Subcutaneous abdominal adipose tissue (tissue), 5 donors: ENCODE measurements at regions not wholly inside any gene's neighbourhood (a gene's known extent, or its start where the extent isn't known, plus 50 kb on each side); places are given as distances from the start of the nearest gene placed in this dataset.
A peak's percentile ranks its signal among the peaks of the same experiment; 100 is the strongest.

Experiments
- H3K27ac ChIP-seq: one replicate; pipeline ENCODE4 v1.7.0; 2013; ENCODE audit warnings: low read depth, mild to moderate bottlenecking, inconsistent platforms, low read length, moderate library complexity
- H3K27me3 ChIP-seq, 5 donors: one replicate each; pipeline ENCODE4 v1.7.0; 2013; ENCODE audit warnings: low read length in 5 of 5, inconsistent platforms in 1 of 5; ENCODE audit not compliant: control insufficient read depth in 5 of 5, insufficient read depth in 4 of 5
- H3K36me3 ChIP-seq, 5 donors: one replicate each; pipeline ENCODE4 v1.7.0; 2013; ENCODE audit warnings: low read length in 5 of 5; ENCODE audit not compliant: control insufficient read depth in 5 of 5, insufficient read depth in 5 of 5
- H3K4me1 ChIP-seq, 5 donors: one replicate each; pipeline ENCODE4 v1.7.0; 2013; ENCODE audit warnings: low read length in 5 of 5, mild to moderate bottlenecking in 3 of 5, moderate library complexity in 1 of 5; ENCODE audit not compliant: control insufficient read depth in 5 of 5, insufficient read depth in 5 of 5
- H3K4me3 ChIP-seq, 5 donors: one replicate each; pipeline ENCODE4 v1.7.0; 2013; ENCODE audit warnings: low read length in 5 of 5, low read depth in 1 of 5
- H3K9ac ChIP-seq, 5 donors: one replicate each; pipeline ENCODE4 v1.7.0; 2013; ENCODE audit warnings: low read length in 5 of 5, mild to moderate bottlenecking in 4 of 5, moderate library complexity in 3 of 5
- H3K9me3 ChIP-seq, 5 donors: one replicate each; pipeline ENCODE4 v1.7.0; 2013; ENCODE audit warnings: low read length in 5 of 5; ENCODE audit not compliant: control insufficient read depth in 5 of 5
- donor health status: healthy.
- donor health status: healthy.
- donor health status: healthy.
- donor health status: healthy.
- donor health status: healthy.

DNA sequence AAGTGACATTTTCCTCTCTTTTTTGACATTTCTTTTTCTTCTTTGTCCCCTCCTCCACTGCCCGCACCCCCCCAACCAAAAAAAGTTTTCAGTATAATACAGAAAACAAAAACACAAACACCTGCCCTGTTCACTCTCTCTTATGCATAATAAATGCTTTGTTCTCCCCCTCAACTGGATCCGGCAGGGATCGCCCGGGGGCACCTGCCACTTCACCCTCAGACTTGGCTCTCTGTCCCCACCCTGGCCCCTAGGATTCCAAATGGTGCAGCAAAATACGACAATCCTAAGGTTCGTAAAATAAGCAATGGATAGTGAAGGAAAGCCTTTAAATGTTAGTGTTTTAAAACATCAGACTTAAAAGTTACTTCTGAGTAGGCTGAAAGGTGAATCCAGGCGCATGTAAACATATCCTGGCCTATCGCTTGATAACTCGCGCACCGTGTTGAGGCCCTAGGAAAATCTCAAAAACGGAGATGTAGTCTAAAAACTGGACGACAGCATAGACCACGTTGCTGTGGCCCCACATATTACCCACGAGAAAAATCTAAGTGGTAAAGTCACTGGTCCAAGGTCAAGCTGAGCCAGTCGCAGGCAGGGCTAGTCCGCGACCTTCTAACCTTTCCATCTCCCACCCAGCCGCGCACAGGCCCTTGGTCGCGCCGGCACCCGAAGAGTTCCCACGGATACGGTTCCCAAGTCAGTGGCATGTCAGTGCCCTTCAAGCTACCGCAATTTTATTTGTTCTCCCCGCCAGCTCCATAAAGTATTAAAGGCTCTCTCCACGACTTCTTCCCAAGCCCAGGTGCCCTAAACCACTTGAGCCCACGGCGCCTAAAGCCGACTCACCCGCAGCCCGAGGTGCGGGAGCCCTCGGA is 130.8 kb downstream of the OGFRL1 start:
- H3K27ac ChIP-seq: peak overlapping the region; percentile 98
- H3K9me3 ChIP-seq: no peaks in the 10 kb centered on the region
- peaks cover 2 to 38% (median 28%) of the 10 kb centered on the region in 5 donors for H3K4me1 ChIP-seq
- H3K36me3 ChIP-seq: peaks cover 19 to 23% (median 23%) of the 10 kb centered on the region in 5 donors
- peak overlapping the region; percentile 91 to 97 (median 94) for H3K9ac ChIP-seq
- peak overlapping the region; percentile 94 to 97 (median 95) for H3K4me3 ChIP-seq
- no peaks in the 10 kb centered on the region for H3K27me3 ChIP-seq

DNA sequence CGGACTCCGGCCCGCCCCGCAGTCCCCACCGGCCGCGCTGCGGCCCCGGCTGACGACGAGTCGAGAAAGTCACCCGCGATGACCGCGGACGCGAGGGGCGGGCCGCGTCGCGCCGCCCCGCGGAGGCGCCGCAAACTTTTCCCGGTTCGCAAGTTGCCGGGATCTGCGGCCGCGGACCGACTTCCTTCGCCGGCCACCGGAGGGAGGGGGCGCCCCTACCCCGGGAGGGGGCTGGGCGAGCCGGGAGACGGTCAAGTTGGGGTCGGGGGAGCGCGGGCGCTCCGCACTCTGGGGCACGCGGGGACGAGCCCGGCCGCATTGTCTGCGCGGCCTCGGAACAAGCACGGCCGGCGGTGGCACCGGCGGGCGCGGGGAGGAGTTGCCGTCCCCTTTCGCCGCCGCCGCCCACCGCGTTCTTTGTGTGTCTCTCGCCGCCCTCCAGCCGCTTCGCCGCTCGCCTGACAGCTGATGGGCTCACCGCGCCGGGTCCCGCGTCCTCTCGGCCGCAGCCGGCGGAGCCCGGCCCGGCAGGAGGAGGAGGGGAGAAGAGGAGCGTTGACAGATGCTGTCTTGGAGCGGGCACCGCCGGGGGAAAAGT is 131.6 kb downstream of the OGFRL1 start:
- Histone ChIP-seq H3K27ac (peak overlapping the region; percentile 98), H3K36me3 (peaks cover 16 to 20% (median 19%) of the 10 kb centered on the region in 5 donors), H3K9me3 (no peaks in the 10 kb centered on the region), H3K4me1 (peaks cover 2 to 33% (median 26%) of the 10 kb centered on the region in 5 donors), H3K9ac (peak overlapping the region; percentile 91 to 97 (median 94)), H3K4me3 (peak overlapping the region; percentile 94 to 97 (median 95)), H3K27me3 (no peaks in the 10 kb centered on the region)

DNA sequence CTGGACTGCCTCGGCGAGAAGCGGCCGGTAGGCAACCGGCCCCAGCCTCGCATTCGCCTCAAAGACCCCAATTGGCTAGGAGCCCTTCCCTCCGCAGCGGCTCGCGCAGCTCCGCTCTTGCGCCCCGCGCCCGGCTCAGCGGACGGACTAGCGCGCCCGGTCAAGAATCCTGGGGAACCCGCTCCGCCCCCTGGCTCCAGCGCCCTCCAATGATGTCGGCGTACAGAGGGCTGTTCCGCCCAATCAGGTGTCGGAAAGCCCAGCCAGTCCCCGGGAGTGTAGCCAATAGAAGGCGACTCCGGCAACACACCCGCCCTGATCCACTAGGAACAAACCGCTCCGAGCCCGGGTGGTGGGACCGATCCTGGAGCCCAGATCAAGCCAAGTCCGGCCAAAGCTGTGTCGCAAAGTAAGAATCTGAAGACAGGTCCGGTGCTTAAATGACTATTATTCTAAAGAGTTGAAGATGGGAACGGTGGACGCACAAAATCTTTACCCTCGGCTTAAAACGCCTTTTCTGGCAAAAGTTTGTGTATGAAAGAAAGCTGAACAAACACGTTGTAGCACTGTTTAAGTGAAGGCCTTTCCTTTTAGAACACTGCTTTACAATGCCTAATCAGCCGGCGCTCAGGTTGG is 132.2 kb downstream of the OGFRL1 start:
- Histone ChIP-seq H3K27me3 (no peaks in the 10 kb centered on the region), H3K36me3 (peaks cover 11 to 14% (median 13%) of the 10 kb centered on the region in 5 donors)

DNA sequence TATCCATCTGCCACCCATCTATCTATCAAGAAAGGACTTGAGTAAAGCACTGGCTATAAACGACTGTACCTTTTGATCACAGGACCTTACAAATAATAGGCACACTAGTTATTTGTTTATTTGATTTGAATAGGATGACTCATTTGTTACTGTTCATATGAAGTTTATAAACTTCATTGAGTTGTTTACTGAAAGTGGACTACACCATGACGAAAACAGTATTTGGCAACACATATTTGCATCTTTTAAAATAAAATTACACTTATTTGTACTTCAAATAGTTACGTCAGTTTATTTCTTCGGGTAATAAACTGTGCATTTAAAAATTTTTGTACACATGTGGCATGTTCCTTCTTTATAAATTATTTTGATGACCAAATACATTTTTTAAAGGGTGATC is 133.0 kb downstream of the OGFRL1 start:
- Histone ChIP-seq H3K4me1 (peaks cover 2 to 33% (median 25%) of the 10 kb centered on the region in 5 donors), H3K9ac (peak overlapping the region in 1 of 5 donors; percentile 65), H3K27me3 (no peaks in the 10 kb centered on the region), H3K27ac (peak overlapping the region; percentile 98), H3K4me3 (no peak overlapping the region), H3K9me3 (no peaks in the 10 kb centered on the region), H3K36me3 (peaks cover 4 to 7% (median 6%) of the 10 kb centered on the region in 5 donors)

More for the DNA sequence above, 132.2 kb downstream of the OGFRL1 start:
- H3K4me3 ChIP-seq: peak overlapping the region; percentile 75 to 97 (median 95)
- H3K27ac ChIP-seq: peak overlapping the region; percentile 98
- H3K9me3 ChIP-seq: no peaks in the 10 kb centered on the region
- peak overlapping the region; percentile 79 to 97 (median 94) for H3K9ac ChIP-seq
- peaks cover 2 to 33% (median 25%) of the 10 kb centered on the region in 5 donors for H3K4me1 ChIP-seq

DNA sequence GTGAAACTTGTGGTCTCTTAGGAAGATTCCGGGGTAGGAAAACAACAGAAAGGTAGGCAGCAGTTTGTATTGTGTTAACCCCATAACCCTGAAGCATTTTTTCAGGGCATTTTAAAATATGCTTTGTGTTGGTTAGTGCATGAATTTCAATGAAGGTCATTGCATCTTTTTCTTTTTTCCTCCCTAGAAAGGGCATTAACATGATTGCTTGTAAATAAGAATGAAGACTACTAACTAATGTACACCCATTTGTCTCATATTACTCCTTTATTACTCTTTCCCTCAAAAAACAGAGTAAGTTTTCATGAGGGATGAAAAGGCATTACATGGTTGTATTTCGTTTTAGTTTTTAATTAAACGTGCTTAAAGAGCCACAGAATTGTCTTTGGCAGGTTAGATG is 141.4 kb downstream of the OGFRL1 start:
- H3K4me1 ChIP-seq: no peaks in the 10 kb centered on the region
- no peaks in the 10 kb centered on the region for H3K36me3 ChIP-seq
- H3K27ac ChIP-seq: no peak overlapping the region
- H3K27me3 ChIP-seq: no peaks in the 10 kb centered on the region
- H3K4me3 ChIP-seq: no peak overlapping the region
- H3K9me3 ChIP-seq: no peaks in the 10 kb centered on the region
- H3K9ac ChIP-seq: no peak overlapping the region

DNA sequence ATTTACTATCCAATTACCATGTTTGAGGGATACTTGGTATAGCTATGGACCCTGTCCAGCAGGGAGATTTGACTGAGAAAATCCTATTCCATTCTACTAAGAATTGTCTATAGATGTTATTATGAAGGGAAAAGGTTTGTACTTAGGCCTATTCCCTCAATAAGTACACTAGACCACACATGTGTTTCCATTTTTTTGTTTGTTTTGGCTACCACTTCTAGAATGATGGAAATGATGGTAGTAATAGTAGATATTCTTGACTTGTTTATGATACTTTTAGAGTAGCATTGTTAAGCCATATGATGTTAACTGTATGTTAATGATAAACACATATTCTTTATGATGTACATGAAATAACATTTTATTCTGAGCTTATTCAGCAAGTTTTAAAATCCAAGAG is 144.8 kb downstream of the OGFRL1 start:
- no peak overlapping the region for H3K4me3 ChIP-seq
- no peaks in the 10 kb centered on the region for H3K9me3 ChIP-seq
- H3K36me3 ChIP-seq: no peaks in the 10 kb centered on the region
- no peak overlapping the region for H3K27ac ChIP-seq
- peaks cover 0 to 3% (median 0%) of the 10 kb centered on the region in 5 donors for H3K27me3 ChIP-seq
- no peaks in the 10 kb centered on the region for H3K4me1 ChIP-seq
- no peak overlapping the region for H3K9ac ChIP-seq

DNA sequence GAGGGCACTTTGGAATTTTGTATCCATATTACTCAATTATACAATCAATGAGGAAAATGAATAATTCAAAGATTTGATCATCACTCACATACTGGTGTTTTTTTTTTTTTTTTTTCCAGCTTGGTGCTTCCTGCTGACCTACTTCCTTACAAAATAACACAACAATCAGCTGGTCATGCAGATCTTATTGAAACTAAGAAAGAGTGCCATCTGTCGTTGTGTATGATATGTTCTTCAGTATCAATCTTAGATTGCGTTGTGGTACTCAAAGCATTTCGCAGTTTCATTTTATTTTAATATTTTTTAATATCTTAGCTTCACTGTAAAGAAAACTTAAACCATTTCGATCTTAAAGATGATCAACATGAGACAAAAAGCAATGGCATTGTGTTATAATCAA is 155.6 kb downstream of the OGFRL1 start:
- no peak overlapping the region for H3K27ac ChIP-seq
- H3K36me3 ChIP-seq: no peaks in the 10 kb centered on the region
- H3K4me1 ChIP-seq: peaks cover 2 to 21% (median 17%) of the 10 kb centered on the region in 5 donors
- no peaks in the 10 kb centered on the region for H3K27me3 ChIP-seq
- no peak overlapping the region for H3K9ac ChIP-seq
- H3K9me3 ChIP-seq: peaks cover 0 to 9% (median 3%) of the 10 kb centered on the region in 5 donors
- H3K4me3 ChIP-seq: no peak overlapping the region

DNA sequence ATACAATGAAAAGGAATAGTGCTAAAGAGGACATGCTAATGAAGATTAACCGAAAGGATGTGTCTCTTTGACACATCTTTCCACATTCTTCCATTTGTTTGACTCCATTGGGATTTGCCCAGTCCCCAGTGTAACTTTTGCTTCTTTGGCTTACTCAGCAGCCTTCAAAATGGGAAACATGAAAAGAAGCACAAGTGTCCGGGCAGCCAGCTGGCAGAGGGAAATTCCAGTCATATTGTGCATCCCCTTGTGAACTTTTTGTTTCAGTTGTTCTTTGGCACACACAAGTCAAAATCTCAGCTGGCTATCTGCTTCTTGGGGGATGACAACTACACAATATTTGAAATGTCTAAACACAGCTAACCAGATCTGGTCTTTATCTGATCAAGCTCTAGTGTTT is 157.4 kb downstream of the OGFRL1 start:
- H3K36me3 ChIP-seq: no peaks in the 10 kb centered on the region
- H3K27me3 ChIP-seq: no peaks in the 10 kb centered on the region
- H3K4me3 ChIP-seq: no peak overlapping the region
- no peak overlapping the region for H3K9ac ChIP-seq
- peak overlapping the region; percentile 79 for H3K27ac ChIP-seq
- no peaks in the 10 kb centered on the region for H3K9me3 ChIP-seq
- peaks cover 2 to 21% (median 17%) of the 10 kb centered on the region in 5 donors for H3K4me1 ChIP-seq

DNA sequence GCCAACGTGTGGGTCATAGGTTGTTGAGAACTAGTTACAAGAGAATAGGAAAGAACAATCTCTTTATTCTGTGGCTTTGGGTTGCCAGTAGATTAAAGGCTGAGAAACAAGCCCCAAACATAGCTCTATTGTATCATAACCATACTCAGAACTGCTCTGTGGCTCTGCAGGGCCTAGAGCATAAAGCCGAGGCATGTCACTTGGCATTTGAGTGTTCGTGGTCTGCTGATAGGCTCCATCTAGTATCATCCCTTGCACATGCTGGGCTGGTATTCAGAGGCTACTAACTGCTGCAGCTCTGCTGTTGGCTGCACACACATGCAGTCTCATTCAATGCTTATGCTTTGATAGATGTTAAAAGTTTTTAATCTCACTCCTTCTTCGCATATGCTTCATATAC is 157.9 kb downstream of the OGFRL1 start:
- Histone ChIP-seq H3K27ac (peak overlapping the region; percentile 79), H3K4me3 (no peak overlapping the region), H3K9me3 (no peaks in the 10 kb centered on the region)

More for the DNA sequence above, 157.9 kb downstream of the OGFRL1 start:
- Histone ChIP-seq H3K27me3 (no peaks in the 10 kb centered on the region), H3K4me1 (peaks cover 2 to 21% (median 17%) of the 10 kb centered on the region in 5 donors), H3K9ac (no peak overlapping the region), H3K36me3 (no peaks in the 10 kb centered on the region)
